ENCODE measurements at regions not wholly inside any gene's neighbourhood (a gene's known extent, or its start where the extent isn't known, plus 50 kb on each side); places are given as distances from the start of the nearest gene placed in this dataset.

- Histone ChIP-seq H2BK15ac (ENCODE audit: low read length) (no peak overlapping the region), H2BK12ac (ENCODE audit: low read depth, low read length) (no peak overlapping the region), H3K14ac (ENCODE audit: insufficient read length) (no peak overlapping the region), H3K27ac (ENCODE audit: low read depth, low read length) (no peak overlapping the region), H3K18ac (ENCODE audit: extremely low read depth, low read length) (no peak overlapping the region), H3K4me3 (ENCODE audit: extremely low read depth in 1 of 4, insufficient read depth in 2 of 4, low read depth in 3 of 4, low read length in 4 of 4) (no peak overlapping the region), H3K23me2 (ENCODE audit: low read depth, low read length) (no peaks in the 10 kb centered on the region), H3K4me2 (ENCODE audit: insufficient read depth in 1 of 2, low read depth in 2 of 2, low read length in 2 of 2) (no peak overlapping the region), H3K23ac (ENCODE audit: insufficient read length) (no peak overlapping the region), H4K8ac (ENCODE audit: extremely low read depth, insufficient read depth, low read length) (no peak overlapping the region), H3K79me1 (ENCODE audit: low read depth, low read length) (no peaks in the 10 kb centered on the region), H3K56ac (replicated peaks; ENCODE audit: insufficient read length, low read depth, low read length) (no peak overlapping the region), H2BK120ac (replicated peaks; ENCODE audit: low read depth, low read length) (no peak overlapping the region), H3K27me3 (replicated peaks in 1 of 4; ENCODE audit: control insufficient read depth in 3 of 4, extremely low read depth in 1 of 4, insufficient read depth in 3 of 4, low read length in 3 of 4) (no peaks in the 10 kb centered on the region), H2AFZ (ENCODE audit: low read length) (no peak overlapping the region), H3K79me2 (ENCODE audit: control insufficient read depth in 1 of 2, insufficient read depth in 2 of 2, low read length in 2 of 2) (no peaks in the 10 kb centered on the region), H4K20me1 (replicated peaks in 1 of 2; ENCODE audit: control insufficient read depth in 1 of 2, insufficient read depth in 2 of 2, low read length in 2 of 2) (no peaks in the 10 kb centered on the region), H3K9me3 (ENCODE audit: insufficient read depth in 2 of 2, low read depth in 1 of 2, low read length in 1 of 2) (no peaks in the 10 kb centered on the region), H3K4ac (replicated peaks; ENCODE audit: insufficient read length, low read depth, low read length) (no peak overlapping the region), H4K91ac (replicated peaks; ENCODE audit: insufficient read length, low read length) (no peak overlapping the region), H3K36me3 (ENCODE audit: control insufficient read depth in 2 of 4, insufficient read depth in 4 of 4, low read length in 3 of 4) (no peaks in the 10 kb centered on the region), H3K9ac (replicated peaks in 1 of 4; ENCODE audit: extremely low read depth in 1 of 4, low read depth in 3 of 4, low read length in 3 of 4) (no peak overlapping the region), H3K4me1 (replicated peaks in 1 of 4; ENCODE audit: control insufficient read depth in 3 of 4, insufficient read depth in 4 of 4, low read length in 3 of 4) (peaks cover 0 to 4% (median 2%) of the 10 kb centered on the region in 4 experiments; a peak in 6 of 7 replicates), H2AK5ac (ENCODE audit: low read depth, low read length) (no peak overlapping the region), H2BK5ac (ENCODE audit: low read depth, low read length) (no peak overlapping the region), H2BK20ac (ENCODE audit: low read length) (no peak overlapping the region), H4K5ac (ENCODE audit: insufficient read length, low read depth, low read length) (no peak overlapping the region)
- FAIRE-seq (no peak), DNase-seq (ENCODE audit: low read depth in 1 of 2, low spot score in 2 of 2) (no peak)
- CTCF ChIA-PET (ENCODE audit: partially characterized antibody) = interaction anchor here (2.0 kb wide), 1 partner anchor 184 kb away, joined by 4 read pairs; no protein-coding TSS in a partner anchor
- POLR2A ChIA-PET (ENCODE audit: partially characterized antibody) = interaction anchor here (0.7 kb wide), 1 partner anchor 36 kb away, joined by 3 read pairs; no protein-coding TSS in a partner anchor
- WGBS, 2 experiments (ENCODE audit: extremely low coverage in 1 of 2, insufficient coverage in 1 of 2, insufficient read length in 1 of 2, insufficient replicate concordance in 2 of 2, low coverage in 1 of 2, low lambda C conversion rate in 2 of 2, missing lambda C conversion rate in 1 of 2) = 90% methylated on average over 7 of the region's 7 CpGs; no CpG with 5 or more reads in 1 of the 2 experiments
- TF ChIP-seq SIRT6 (IDR thresholded peaks at IDR 0.05; ENCODE audit: low read length) (no peak), TCF12 (IDR thresholded peaks at IDR 0.05; ENCODE audit: low read depth, low read length) (no peak), JUN (IDR thresholded peaks at IDR 0.05; ENCODE audit: low read depth, low read length) (no peak), ZNF274 (IDR thresholded peaks at IDR 0.05; ENCODE audit: borderline replicate concordance, extremely low read depth, low read length) (no peak), MAX (IDR thresholded peaks at IDR 0.05) (no peak), NRF1 (IDR thresholded peaks at IDR 0.05; ENCODE audit: low read depth, low read length) (no peak), SAP30 (IDR thresholded peaks at IDR 0.05; ENCODE audit: insufficient read depth, insufficient replicate concordance, low read length) (no peak)
- TF ChIP-seq, protein P1, sequence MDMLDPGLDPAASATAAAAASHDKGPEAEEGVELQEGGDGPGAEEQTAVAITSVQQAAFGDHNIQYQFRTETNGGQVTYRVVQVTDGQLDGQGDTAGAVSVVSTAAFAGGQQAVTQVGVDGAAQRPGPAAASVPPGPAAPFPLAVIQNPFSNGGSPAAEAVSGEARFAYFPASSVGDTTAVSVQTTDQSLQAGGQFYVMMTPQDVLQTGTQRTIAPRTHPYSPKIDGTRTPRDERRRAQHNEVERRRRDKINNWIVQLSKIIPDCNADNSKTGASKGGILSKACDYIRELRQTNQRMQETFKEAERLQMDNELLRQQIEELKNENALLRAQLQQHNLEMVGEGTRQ (IDR thresholded peaks at IDR 0.05; ENCODE audit: low read length) = no peak
These were observed 186.6 kb downstream of the SIPA1L2 start for GRCh38 chr1:232443372-232443771.

All from H1 (cell line).